Activated naive CD4-positive, alpha-beta T cell treated with anti-CD3 and anti-CD28 coated beads, Interleukin-2, amount 50 U/mL, for 72 hours (primary cell): ENCODE measurements at regions not wholly inside any gene's neighbourhood (a gene's known extent, or its start where the extent isn't known, plus 50 kb on each side); places are given as distances from the start of the nearest gene placed in this dataset.
A peak's percentile ranks its signal among the peaks of the same experiment; 100 is the strongest.

Experiments used
- ATAC-seq, 2 donors: fragments of 150-1000 bp; cut with Tn5 transposase; 2 replicates each; pipeline ENCODE4 v1.10.0; 2021; ENCODE audit warnings: mild to moderate bottlenecking in 2 of 2, moderate library complexity in 2 of 2
- DNase-seq, 2 donors: peaks; one replicate each; pipeline ENCODE4 v3.0.0; 2021 to 2022; ENCODE audit warnings: low spot score in 2 of 2
- H3K27ac Mint-ChIP-seq, 2 donors: one replicate each; pipeline ENCODE4 v1.8.0; 2022; ENCODE audit warnings: mild to moderate bottlenecking in 2 of 2, mixed read lengths in 2 of 2
- H3K36me3 Mint-ChIP-seq, 2 donors: one replicate each; pipeline ENCODE4 v1.8.0; 2022; ENCODE audit warnings: mixed read lengths in 2 of 2
- H3K9me3 Mint-ChIP-seq, 2 donors: one replicate each; pipeline ENCODE4 v1.8.0; 2022; ENCODE audit warnings: mixed read lengths in 2 of 2

DNA sequence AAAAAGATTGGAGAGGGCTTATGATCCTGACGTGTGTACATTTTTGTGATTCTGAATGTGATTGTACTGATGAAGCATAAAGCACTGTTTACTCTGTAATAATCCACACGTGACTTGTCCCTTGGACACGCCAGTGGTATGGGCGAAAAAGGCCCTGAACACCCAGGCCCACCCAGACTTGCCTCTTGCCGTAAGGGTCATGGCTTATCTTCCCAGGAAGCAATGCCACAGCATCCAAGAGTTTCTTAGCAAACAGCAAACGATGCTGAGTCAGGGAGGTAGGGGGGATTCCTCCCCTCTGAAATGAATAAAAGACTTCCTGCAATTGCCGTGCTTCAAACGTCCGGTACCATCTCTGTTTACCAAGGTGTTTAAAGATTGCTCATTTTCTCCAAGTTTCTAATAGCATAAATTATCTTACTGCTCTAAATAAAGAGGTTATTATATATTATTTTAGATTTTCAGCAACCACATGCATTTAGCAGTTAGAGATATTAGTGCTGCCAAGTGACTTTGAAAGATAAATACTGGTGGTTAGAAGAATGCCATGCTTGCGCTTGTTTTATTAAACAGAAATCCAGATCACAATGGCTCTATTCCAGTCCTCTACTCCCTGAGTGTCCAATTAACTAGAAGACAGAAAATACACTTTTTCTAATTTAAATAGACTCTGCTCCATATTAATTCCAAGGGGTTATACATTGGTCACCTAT, 212.8 kb upstream of the CST7 start:
- DNase-seq (no peak), ATAC-seq (no peak)
- no peaks in the 10 kb centered on the region for H3K9me3 Mint-ChIP-seq
- H3K27ac Mint-ChIP-seq = peak overlapping the region in 1 of 2 donors; percentile 60
- no peaks in the 10 kb centered on the region for H3K36me3 Mint-ChIP-seq

DNA sequence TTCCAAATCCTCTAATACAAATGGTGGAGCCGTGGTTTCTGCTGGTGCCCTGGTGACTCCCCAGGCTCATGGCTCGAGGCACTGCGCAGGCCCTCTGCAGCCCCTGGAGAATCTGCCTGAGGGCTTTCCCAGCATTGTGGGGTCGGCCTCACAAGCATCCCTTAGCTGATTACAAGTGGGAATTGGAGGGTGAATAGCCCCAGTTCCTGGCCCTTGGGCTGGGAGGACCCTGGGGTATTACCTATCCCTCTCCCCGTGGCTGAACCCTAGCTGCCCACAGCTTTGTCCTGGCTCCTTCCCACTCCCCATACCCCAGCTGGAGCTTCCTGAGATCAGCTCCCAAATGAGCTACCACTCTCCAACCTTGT, 212.2 kb upstream of the CST7 start:
- H3K36me3 Mint-ChIP-seq = no peaks in the 10 kb centered on the region
- no peaks in the 10 kb centered on the region for H3K9me3 Mint-ChIP-seq
- H3K27ac Mint-ChIP-seq = no peak overlapping the region
- DNase-seq (no peak), ATAC-seq (no peak)

DNA sequence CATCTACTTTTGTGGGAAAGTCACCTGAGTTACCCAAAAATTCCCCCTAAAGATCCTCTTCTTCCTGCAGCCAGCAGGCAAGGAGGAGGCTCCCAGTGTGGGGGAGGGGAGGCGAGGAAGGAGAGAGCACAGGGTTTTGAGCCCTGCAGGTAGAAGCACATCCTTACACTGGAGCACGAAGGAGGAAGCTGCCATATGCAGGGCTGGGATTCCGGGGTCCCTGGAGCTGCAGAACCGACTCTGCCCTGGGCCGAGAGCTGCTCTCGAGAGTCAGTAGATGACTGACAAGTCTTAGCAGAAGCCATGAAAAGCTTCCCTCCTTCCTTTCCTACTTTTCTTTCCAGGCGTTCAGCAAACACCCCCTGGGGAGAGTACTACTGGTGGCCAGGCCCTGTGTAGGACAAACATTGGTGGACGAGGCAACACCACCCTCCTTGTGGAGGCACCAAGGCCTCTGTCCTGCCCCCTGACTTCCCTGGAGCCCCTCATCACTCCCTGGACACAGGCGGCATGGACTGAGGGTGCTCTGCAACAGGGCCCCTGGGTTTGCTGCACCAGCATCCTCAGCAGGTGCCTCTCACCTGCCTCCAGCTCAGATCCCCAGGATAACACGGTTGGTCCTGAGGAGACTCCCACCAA, 211.7 kb upstream of the CST7 start:
- no peaks in the 10 kb centered on the region for H3K36me3 Mint-ChIP-seq
- H3K27ac Mint-ChIP-seq = no peak overlapping the region
- no peak for DNase-seq
- H3K9me3 Mint-ChIP-seq = no peaks in the 10 kb centered on the region
- no peak for ATAC-seq

DNA sequence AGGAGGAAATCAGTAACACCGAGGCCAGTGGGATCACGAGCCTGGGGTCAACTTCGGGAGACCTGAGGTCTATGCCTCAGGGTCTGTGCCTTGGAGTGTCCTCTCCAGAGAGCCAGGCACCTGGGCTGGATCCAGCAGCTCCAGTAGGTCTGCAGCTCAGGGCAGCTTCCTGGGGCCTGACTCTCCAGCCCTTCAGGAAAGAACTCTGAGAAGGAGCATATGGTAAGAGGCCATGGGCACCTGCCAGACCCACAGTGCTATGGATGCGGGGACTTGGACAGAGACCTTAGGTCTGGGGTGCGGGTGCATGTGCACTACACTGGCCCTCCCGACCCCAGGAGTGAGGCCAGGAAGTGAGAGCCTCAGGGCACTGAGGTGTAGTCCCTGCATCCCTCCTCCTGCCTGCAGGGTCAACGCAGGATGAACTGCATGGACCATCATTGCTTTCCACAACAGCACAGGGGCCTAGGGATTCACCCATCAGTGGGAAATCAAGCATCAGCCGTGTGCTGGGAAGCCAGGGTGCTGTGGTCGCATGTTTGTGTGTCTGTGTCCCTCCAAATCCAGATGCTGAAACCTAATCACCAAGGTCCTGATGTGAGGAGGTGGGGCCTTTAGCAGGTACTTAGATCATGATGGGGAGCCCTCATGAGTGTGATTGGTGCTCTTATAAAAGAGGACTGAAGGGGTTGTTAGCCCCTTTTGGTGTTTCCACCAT, 210.9 kb upstream of the CST7 start:
- no peak for ATAC-seq
- no peak for DNase-seq
- no peaks in the 10 kb centered on the region for H3K36me3 Mint-ChIP-seq
- peak overlapping the region in 1 of 2 donors; percentile 68 for H3K27ac Mint-ChIP-seq
- no peaks in the 10 kb centered on the region for H3K9me3 Mint-ChIP-seq

DNA sequence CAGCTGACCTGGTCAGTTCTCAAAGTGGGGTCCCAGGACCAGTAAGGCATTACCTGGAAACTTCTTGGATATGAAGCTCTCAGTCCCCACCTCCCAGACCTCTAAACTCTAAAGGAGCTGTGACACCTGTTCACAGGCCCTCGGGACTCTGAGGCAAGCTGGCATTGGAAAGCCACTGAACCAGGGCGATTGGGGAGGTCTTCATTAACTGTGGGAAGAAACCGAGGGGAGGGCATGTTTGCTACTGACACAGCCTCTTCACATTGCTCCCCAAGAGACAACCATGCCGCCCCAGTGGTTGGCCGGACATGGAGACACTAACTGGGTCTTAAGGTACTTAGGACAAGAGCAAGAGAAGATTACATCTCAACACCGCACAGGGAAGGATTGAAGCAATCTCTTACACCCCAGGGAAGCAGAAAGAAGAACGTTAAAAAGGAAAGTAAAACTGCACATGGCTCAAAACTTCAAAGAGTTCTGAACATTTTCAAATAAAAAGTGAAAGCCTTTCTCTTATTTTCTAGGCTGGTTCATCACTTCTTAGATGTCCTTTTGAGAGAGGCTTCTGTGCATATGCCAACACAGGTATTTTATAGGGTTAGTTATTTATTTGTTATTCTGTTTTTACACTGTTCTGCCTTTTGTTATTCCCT, 210.0 kb upstream of the CST7 start:
- Mint-ChIP-seq H3K27ac (peak overlapping the region; percentile 68 to 75), H3K9me3 (no peaks in the 10 kb centered on the region), H3K36me3 (no peaks in the 10 kb centered on the region)
- peak; percentile 44 to 64 for ATAC-seq
- no peak for DNase-seq

DNA sequence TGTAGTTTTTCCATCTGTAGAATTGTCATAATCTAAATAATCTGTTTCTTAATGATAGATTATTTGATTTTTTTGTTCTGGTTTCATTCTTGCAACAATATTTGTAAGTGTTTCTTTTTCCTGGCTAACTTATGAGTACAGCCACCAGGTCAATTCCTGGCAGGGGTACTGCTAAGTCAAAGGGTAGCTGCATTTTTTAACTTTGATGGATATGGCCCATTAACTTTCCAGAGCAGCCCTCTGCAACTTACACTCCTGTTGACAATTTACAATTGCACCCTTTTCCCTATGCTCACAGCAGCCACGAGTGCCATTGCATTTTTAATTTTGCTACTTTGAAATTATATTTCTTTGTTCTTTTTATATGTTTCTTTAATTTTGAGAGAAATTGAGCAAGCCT, 209.3 kb upstream of the CST7 start:
- peak overlapping the region in 1 of 2 donors; percentile 68 for H3K27ac Mint-ChIP-seq
- DNase-seq = no peak
- no peaks in the 10 kb centered on the region for H3K36me3 Mint-ChIP-seq
- H3K9me3 Mint-ChIP-seq = no peaks in the 10 kb centered on the region
- no peak for ATAC-seq

DNA sequence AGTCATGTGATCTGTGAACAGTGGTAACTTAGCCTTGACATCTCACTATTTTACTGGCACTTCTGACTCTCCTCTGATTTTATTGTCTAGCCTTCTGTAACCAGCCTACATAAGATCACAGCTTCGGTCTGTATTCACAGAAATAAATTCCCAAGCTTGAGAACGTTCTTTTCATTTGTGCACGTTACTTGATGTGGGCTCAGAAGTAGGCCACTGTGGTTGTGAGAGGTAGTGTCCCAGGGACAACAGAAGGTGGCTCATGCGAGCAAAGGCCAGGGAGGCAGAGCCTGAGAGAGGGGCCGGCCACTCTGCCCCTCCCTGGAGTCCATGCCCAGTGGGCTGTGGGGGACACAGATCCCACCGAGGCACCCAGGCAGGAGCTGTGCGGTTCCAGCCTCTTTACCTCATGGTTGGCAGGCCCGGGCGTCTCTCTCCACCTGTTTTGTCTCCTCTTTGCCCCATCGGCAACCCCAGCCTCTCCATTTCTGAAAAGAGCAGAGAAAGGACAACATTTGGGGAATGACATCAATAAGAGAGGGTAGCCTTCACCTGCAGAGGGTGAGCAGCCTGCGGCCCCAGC, 207.5 kb upstream of the CST7 start:
- no peak for DNase-seq
- no peaks in the 10 kb centered on the region for H3K9me3 Mint-ChIP-seq
- no peak for ATAC-seq
- H3K36me3 Mint-ChIP-seq = no peaks in the 10 kb centered on the region
- H3K27ac Mint-ChIP-seq = no peak overlapping the region

DNA sequence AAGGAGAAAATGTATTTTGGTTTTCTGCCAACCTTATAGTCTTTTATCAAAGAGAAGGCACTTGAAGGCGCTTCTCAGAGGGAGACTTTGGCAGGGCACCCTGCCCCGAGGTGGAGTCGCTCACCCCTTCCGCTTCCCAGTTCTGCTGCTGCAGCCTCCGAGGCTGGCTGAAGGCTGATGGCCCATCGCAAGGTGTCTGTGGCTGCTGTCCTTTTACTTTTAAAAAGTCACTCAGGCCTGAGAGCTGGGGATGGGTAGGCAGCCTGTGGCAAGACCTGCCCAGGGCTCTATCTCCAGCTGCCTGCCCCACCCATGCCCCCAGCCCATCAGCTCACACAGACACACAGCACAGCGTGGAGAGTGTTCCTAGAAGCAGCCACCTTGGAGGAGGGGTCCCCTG, 206.6 kb upstream of the CST7 start:
- no peak for DNase-seq
- Mint-ChIP-seq H3K36me3 (no peaks in the 10 kb centered on the region), H3K9me3 (no peaks in the 10 kb centered on the region)

DNA sequence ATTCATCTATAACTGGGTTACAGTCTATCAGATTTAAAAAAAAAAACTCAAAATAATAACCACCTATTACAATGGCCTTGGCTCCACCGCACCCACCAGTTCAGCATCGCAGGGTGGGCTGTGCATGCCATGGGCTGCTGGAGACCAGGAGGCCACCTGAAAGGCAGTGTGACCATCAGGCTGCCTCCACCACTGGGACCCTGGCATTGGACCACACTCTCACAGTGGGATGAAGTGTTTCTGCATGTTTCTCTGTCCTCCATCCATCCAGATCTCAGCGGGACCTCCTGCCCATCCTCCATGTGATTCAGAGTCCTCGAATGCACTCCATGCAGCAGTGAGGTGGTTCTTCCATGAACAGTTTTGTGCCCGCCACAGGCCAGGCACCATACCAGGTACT, 206.1 kb upstream of the CST7 start:
- Mint-ChIP-seq H3K9me3 (no peaks in the 10 kb centered on the region), H3K27ac (no peak overlapping the region), H3K36me3 (no peaks in the 10 kb centered on the region)
- no peak for ATAC-seq
- DNase-seq = no peak

More for the DNA sequence above, 206.6 kb upstream of the CST7 start:
- ATAC-seq = no peak
- H3K27ac Mint-ChIP-seq = no peak overlapping the region

DNA sequence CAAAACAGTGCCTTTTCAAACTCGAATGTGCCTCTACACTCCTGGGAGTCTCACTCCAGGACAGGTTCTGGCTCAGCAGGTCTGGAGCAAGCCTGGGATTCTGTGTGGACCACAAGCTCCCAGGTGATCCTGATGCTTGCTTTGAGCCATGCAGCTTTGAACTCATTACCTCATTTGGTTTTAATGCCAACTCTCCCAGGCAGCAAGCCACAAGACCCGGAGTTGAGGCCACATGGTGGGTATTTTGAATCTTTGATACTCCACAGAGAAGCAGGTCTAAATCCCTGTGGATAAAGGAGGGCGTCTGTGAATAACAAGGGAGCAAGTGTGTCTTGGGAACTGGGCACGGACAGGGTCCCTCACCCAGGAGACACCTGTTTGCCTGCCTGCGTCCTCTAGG, 205.4 kb upstream of the CST7 start:
- DNase-seq (no peak), ATAC-seq (no peak)
- Mint-ChIP-seq H3K36me3 (no peaks in the 10 kb centered on the region), H3K27ac (no peak overlapping the region), H3K9me3 (no peaks in the 10 kb centered on the region)

DNA sequence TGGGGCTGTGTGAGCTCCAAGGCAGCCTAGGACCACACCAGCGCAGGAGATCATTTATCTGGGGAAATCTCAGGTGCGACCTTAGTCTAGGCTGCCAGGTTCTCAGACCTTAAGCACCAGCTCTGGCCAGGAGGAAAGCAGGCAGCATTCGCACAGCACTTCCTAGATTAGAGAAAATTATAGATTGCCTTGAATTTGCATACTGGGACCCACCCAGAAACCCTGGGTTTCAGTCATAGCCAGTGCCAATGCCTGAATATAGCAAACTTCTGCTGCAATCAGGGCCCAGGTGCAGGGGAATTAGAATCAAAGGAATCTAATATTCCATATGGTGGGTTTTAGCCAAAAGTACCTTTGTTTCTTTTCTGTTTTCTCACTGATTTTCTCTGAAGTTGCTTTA, 204.3 kb upstream of the CST7 start:
- Mint-ChIP-seq H3K9me3 (no peaks in the 10 kb centered on the region), H3K27ac (no peak overlapping the region), H3K36me3 (no peaks in the 10 kb centered on the region)
- DNase-seq = no peak
- ATAC-seq = no peak

DNA sequence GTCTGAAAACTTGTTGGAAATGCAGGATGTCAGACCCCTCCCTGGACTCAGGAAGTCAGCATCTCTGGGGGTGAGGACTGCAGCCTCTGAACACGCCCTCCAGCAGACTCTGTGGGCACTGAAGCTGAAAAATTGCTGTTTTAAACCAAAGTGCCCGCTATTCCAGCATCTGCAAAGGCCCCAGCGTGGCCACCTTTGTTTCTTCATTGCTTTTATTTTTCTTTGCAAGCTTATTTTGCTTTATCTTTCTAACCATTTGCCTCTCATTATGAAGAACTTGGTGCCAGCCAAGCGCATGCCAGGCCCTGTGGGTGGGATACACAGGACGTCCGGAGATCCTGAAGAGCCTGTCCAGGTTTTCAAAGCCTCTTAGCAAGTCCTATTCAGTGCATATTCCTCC, 203.9 kb upstream of the CST7 start:
- no peak for DNase-seq
- Mint-ChIP-seq H3K9me3 (no peaks in the 10 kb centered on the region), H3K27ac (no peak overlapping the region), H3K36me3 (no peaks in the 10 kb centered on the region)
- ATAC-seq = no peak

DNA sequence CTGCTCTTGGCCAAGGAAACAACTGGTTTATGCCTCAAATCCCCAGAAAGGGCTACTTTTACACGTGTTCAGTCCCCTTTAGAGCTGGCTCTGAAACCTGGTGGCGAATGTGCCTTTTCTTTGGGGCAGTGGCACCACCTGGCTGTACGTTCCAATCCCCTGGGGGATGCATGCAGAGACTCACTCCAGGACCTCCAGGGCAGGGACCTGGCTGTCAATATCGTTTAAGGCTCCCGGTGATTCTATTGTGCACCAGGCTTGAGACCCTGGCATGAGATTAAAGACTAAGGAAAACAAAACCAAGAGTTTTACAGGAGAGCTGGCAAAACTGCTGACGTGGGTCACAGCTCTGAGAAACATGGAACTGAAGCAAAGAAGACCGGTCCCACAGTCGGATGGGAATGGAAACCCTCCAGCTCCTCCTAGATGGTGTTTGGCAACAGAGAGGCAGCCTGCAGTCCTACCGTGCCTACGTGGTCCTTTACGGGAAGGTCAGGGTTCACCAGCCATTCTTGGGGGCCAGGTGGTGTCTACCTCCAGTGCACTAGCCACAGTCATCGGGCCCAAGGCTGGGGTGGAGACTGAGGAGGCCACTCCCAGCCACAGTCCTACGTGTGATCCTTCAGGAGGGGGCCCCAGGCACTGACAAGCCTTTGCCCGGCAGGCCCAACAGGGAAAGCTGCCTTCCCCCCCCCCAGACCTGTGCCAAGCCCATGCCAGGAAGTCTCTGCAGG, 203.3 kb upstream of the CST7 start:
- H3K36me3 Mint-ChIP-seq = no peaks in the 10 kb centered on the region
- peak in 1 of 2 donors; percentile 44 for DNase-seq
- no peaks in the 10 kb centered on the region for H3K9me3 Mint-ChIP-seq
- ATAC-seq = no peak
- no peak overlapping the region for H3K27ac Mint-ChIP-seq

DNA sequence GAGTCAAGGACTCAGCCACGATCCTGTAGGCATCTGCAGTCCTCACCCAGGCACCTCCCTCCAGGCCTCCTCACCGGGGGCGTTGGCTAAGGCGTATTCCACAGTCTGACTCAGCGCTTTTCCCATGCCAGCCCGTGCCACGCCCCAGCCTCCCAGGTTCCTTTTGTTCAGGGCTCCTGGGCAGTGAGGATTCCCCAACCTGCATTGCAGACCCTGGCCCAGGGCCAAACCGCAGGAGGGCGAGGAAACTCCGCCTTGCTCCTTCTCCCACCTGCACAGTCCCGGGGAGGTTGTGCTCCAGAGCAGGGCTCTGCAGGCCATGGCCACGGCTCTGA, 202.8 kb upstream of the CST7 start:
- DNase-seq = peak in 1 of 2 donors; percentile 37
- no peaks in the 10 kb centered on the region for H3K9me3 Mint-ChIP-seq
- ATAC-seq = no peak
- H3K27ac Mint-ChIP-seq = no peak overlapping the region
- H3K36me3 Mint-ChIP-seq = no peaks in the 10 kb centered on the region

DNA sequence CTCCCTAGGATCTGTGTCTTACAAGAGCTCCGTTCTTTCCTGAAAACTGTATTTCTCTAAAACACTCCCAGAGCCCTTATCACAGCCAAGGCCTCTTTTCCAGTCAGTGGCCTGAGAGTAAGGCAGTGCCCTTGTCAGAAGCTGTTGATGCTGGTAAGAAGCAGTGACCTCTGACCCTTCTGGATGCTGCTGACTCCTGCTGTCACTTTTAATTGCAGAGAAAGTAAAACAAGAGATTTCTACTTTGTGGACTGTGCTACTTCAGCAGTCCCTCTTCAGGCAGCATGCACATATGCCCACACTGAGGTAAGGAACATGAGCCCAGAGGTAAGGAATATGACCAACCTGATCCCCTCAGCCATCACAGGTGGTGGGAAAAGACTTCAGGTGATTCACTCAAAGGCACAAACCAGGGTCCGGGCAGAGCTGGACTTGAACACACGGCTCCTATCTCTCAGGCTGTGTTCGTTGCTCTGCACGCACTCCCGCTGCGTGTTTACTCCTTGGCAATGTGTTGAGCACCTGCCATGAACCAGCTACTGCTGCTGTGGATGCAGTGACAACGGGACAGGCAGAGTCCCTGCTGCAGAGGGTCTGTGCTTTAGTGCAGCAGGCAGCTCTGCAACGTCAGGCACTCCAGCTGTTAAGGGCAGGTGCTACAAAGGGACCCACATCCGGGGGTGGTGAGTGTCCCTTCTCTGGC, 201.9 kb upstream of the CST7 start:
- H3K36me3 Mint-ChIP-seq = no peaks in the 10 kb centered on the region
- ATAC-seq (no peak), DNase-seq (peak in 1 of 2 donors; percentile 33)
- no peak overlapping the region for H3K27ac Mint-ChIP-seq
- no peaks in the 10 kb centered on the region for H3K9me3 Mint-ChIP-seq
